ENCODE measurements at regions not wholly inside any gene's neighbourhood (a gene's known extent, or its start where the extent isn't known, plus 50 kb on each side); places are given as distances from the start of the nearest gene placed in this dataset.

- TF ChIP-seq, protein P1, sequence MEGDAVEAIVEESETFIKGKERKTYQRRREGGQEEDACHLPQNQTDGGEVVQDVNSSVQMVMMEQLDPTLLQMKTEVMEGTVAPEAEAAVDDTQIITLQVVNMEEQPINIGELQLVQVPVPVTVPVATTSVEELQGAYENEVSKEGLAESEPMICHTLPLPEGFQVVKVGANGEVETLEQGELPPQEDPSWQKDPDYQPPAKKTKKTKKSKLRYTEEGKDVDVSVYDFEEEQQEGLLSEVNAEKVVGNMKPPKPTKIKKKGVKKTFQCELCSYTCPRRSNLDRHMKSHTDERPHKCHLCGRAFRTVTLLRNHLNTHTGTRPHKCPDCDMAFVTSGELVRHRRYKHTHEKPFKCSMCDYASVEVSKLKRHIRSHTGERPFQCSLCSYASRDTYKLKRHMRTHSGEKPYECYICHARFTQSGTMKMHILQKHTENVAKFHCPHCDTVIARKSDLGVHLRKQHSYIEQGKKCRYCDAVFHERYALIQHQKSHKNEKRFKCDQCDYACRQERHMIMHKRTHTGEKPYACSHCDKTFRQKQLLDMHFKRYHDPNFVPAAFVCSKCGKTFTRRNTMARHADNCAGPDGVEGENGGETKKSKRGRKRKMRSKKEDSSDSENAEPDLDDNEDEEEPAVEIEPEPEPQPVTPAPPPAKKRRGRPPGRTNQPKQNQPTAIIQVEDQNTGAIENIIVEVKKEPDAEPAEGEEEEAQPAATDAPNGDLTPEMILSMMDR (IDR thresholded peaks at IDR 0.05; ENCODE audit: insufficient read depth, low read length): no peak
- no peak for TF ChIP-seq POLR2AphosphoS5 (IDR thresholded peaks at IDR 0.05; ENCODE audit: low read depth)
- TF ChIP-seq, protein P2, sequence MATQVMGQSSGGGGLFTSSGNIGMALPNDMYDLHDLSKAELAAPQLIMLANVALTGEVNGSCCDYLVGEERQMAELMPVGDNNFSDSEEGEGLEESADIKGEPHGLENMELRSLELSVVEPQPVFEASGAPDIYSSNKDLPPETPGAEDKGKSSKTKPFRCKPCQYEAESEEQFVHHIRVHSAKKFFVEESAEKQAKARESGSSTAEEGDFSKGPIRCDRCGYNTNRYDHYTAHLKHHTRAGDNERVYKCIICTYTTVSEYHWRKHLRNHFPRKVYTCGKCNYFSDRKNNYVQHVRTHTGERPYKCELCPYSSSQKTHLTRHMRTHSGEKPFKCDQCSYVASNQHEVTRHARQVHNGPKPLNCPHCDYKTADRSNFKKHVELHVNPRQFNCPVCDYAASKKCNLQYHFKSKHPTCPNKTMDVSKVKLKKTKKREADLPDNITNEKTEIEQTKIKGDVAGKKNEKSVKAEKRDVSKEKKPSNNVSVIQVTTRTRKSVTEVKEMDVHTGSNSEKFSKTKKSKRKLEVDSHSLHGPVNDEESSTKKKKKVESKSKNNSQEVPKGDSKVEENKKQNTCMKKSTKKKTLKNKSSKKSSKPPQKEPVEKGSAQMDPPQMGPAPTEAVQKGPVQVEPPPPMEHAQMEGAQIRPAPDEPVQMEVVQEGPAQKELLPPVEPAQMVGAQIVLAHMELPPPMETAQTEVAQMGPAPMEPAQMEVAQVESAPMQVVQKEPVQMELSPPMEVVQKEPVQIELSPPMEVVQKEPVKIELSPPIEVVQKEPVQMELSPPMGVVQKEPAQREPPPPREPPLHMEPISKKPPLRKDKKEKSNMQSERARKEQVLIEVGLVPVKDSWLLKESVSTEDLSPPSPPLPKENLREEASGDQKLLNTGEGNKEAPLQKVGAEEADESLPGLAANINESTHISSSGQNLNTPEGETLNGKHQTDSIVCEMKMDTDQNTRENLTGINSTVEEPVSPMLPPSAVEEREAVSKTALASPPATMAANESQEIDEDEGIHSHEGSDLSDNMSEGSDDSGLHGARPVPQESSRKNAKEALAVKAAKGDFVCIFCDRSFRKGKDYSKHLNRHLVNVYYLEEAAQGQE (IDR thresholded peaks at IDR 0.05; ENCODE audit: insufficient replicate concordance, low read depth): no peak
Measured at GRCh38 chr1:90161625-90162024, 166.7 kb downstream of the ZNF326 start.

All from HL-60 (cell line).